ENCODE measurements at regions not wholly inside any gene's neighbourhood (a gene's known extent, or its start where the extent isn't known, plus 50 kb on each side); places are given as distances from the start of the nearest gene placed in this dataset.

DNA sequence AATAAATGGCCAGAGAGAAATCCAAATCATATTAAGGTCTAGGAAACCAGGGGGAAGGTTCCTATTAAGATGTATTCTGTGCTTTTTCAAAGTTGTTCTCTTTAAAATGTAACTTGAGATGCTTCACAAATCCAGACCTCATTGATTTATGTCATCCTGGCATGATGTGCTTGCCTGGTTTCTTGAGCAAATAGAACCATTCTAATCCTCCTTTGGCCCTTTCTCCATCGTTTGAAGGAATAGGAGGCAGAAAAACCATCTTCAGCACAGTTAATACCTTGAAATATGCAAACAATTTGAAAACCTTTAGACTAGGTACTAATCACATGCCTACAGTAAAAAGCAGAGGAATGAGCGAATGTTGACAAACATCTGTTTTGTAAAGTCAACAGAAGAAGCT, 202.2 kb upstream of the CXorf66 start:
- no peak for TF ChIP-seq EZH2 (IDR thresholded peaks at IDR 0.05; ENCODE audit: borderline replicate concordance, low read length)
- TF ChIP-seq, protein P1, sequence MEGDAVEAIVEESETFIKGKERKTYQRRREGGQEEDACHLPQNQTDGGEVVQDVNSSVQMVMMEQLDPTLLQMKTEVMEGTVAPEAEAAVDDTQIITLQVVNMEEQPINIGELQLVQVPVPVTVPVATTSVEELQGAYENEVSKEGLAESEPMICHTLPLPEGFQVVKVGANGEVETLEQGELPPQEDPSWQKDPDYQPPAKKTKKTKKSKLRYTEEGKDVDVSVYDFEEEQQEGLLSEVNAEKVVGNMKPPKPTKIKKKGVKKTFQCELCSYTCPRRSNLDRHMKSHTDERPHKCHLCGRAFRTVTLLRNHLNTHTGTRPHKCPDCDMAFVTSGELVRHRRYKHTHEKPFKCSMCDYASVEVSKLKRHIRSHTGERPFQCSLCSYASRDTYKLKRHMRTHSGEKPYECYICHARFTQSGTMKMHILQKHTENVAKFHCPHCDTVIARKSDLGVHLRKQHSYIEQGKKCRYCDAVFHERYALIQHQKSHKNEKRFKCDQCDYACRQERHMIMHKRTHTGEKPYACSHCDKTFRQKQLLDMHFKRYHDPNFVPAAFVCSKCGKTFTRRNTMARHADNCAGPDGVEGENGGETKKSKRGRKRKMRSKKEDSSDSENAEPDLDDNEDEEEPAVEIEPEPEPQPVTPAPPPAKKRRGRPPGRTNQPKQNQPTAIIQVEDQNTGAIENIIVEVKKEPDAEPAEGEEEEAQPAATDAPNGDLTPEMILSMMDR (IDR thresholded peaks at IDR 0.05; ENCODE audit: low read length): no peak
